Sigmoid colon (tissue), 4 donors: ENCODE measurements at regions not wholly inside any gene's neighbourhood (a gene's known extent, or its start where the extent isn't known, plus 50 kb on each side); places are given as distances from the start of the nearest gene placed in this dataset.
"Not testable (repeated sequence)": the region's sequence is repeated elsewhere in the genome, so short reads cannot be mapped to it uniquely, and the experiment has no call there.

Source experiments
- EP300 ChIP-seq, 4 donors: sonication (generic); formaldehyde crosslinking; IDR thresholded peaks; one replicate each; pipeline ENCODE4 v1.6.1; 2017; ENCODE audit warnings: antibody characterized with exemption in 4 of 4
- POLR2AphosphoS5 ChIP-seq, 4 donors: sonication (generic); formaldehyde crosslinking; IDR thresholded peaks; one replicate each; pipeline ENCODE4 v1.6.1; 2017; ENCODE audit warnings: antibody characterized with exemption in 4 of 4
- TF ChIP-seq, protein P1 (sequence below), 4 experiments: fragments of 450-650 bp in 3 of 4; fragments of 200-600 bp in 1 of 4; IDR thresholded peaks; one replicate each; pipeline ENCODE4 v1.5.1; 2016 to 2019; ENCODE audit warnings: antibody characterized with exemption in 4 of 4, mild to moderate bottlenecking in 3 of 4, moderate library complexity in 2 of 4

- TF ChIP-seq, protein P1, sequence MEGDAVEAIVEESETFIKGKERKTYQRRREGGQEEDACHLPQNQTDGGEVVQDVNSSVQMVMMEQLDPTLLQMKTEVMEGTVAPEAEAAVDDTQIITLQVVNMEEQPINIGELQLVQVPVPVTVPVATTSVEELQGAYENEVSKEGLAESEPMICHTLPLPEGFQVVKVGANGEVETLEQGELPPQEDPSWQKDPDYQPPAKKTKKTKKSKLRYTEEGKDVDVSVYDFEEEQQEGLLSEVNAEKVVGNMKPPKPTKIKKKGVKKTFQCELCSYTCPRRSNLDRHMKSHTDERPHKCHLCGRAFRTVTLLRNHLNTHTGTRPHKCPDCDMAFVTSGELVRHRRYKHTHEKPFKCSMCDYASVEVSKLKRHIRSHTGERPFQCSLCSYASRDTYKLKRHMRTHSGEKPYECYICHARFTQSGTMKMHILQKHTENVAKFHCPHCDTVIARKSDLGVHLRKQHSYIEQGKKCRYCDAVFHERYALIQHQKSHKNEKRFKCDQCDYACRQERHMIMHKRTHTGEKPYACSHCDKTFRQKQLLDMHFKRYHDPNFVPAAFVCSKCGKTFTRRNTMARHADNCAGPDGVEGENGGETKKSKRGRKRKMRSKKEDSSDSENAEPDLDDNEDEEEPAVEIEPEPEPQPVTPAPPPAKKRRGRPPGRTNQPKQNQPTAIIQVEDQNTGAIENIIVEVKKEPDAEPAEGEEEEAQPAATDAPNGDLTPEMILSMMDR (IDR thresholded peaks at IDR 0.05), result not testable (repeated sequence)
- TF ChIP-seq EP300, POLR2AphosphoS5 (IDR thresholded peaks at IDR 0.05): not testable (repeated sequence)
These were observed 73.1 kb upstream of the RHOU start for GRCh38 chr1:228662007-228662689.
